Loucy (cell line): ENCODE measurements at regions not wholly inside any gene's neighbourhood (a gene's known extent, or its start where the extent isn't known, plus 50 kb on each side); places are given as distances from the start of the nearest gene placed in this dataset.

ENCODE experiments used
- EZH2phosphoT487 ChIP-seq: fragments of 200-600 bp; IDR thresholded peaks from 2 replicates; pipeline ENCODE4 v1.6.1; 2018; ENCODE audit warnings: antibody characterized with exemption, mild to moderate bottlenecking, moderate library complexity, borderline replicate concordance
- TF ChIP-seq, protein P1 (sequence below): fragments of 200-600 bp; sonication (generic); conservative IDR thresholded peaks from 2 replicates; pipeline ENCODE4 v1.5.1; 2014; ENCODE audit warnings: mild to moderate bottlenecking, antibody characterized with exemption, low read length

DNA sequence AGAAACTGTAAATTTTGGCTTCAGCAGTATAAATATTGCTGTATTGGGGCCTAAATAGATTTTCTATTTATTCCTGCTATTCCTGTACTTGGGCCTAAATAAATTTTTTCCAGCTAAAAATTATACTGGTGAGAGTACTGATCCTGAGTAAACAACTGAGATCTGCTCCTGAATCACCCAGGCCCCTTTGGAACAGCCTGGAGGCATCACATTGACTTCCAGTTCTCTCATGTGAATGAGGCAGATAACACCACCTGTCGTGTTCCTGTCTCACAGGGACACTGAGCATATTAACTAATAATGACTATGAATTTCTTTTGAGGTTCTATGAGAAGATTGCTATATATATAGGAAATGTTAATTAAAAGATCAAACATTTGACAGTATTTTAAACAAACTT, 119.5 kb upstream of the PLCXD3 start:
- TF ChIP-seq, protein P1, sequence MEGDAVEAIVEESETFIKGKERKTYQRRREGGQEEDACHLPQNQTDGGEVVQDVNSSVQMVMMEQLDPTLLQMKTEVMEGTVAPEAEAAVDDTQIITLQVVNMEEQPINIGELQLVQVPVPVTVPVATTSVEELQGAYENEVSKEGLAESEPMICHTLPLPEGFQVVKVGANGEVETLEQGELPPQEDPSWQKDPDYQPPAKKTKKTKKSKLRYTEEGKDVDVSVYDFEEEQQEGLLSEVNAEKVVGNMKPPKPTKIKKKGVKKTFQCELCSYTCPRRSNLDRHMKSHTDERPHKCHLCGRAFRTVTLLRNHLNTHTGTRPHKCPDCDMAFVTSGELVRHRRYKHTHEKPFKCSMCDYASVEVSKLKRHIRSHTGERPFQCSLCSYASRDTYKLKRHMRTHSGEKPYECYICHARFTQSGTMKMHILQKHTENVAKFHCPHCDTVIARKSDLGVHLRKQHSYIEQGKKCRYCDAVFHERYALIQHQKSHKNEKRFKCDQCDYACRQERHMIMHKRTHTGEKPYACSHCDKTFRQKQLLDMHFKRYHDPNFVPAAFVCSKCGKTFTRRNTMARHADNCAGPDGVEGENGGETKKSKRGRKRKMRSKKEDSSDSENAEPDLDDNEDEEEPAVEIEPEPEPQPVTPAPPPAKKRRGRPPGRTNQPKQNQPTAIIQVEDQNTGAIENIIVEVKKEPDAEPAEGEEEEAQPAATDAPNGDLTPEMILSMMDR = no peak
- TF ChIP-seq EZH2phosphoT487 = no peak
